Breast epithelium (tissue), 3 donors: ENCODE measurements at regions not wholly inside any gene's neighbourhood (a gene's known extent, or its start where the extent isn't known, plus 50 kb on each side); places are given as distances from the start of the nearest gene placed in this dataset.

Experiments
- CTCF ChIP-seq, 3 donors: fragments of 450-650 bp; IDR thresholded peaks; one replicate each; pipeline ENCODE4 v1.5.1; 2016 to 2017; ENCODE audit warnings: antibody characterized with exemption in 3 of 3, mild to moderate bottlenecking in 3 of 3, moderate library complexity in 3 of 3
- POLR2A ChIP-seq: fragments of 450-650 bp; IDR thresholded peaks from one replicate; pipeline ENCODE4 v1.6.1; 2016; ENCODE audit warnings: antibody characterized with exemption, mild to moderate bottlenecking, moderate library complexity
- POLR2AphosphoS5 ChIP-seq, 3 donors: sonication (generic); formaldehyde crosslinking; IDR thresholded peaks; one replicate each; pipeline ENCODE4 v1.6.1; 2017; ENCODE audit warnings: antibody characterized with exemption in 3 of 3

- TF ChIP-seq CTCF (IDR thresholded peaks at IDR 0.05) (no peak), POLR2A (no peak), POLR2AphosphoS5 (IDR thresholded peaks at IDR 0.05) (no peak)
Measured at GRCh38 chr2:19793132-19793750, 108.5 kb downstream of the TTC32 start.
